ENCODE measurements at regions not wholly inside any gene's neighbourhood (a gene's known extent, or its start where the extent isn't known, plus 50 kb on each side); places are given as distances from the start of the nearest gene placed in this dataset.

GRCh38 chr12:114944736-114945135 lies 260.8 kb upstream of the TBX3 start:
- no peaks in the 10 kb centered on the region for H3K36me3 Mint-ChIP-seq
- ChIA-PET POLR2A (no interaction called here), CTCF (no interaction called here)
- no peaks in the 10 kb centered on the region for H3K9me3 Mint-ChIP-seq
- no peaks in the 10 kb centered on the region for H3K27me3 Mint-ChIP-seq
- intact Hi-C loops (cut with micrococcal nuclease): no loop called here
- H3K27ac Mint-ChIP-seq: no peak overlapping the region
- DNase-seq: no peak
- H3K4me3 Mint-ChIP-seq: no peak overlapping the region
- H3K4me1 Mint-ChIP-seq (ENCODE audit: low read depth): no peaks in the 10 kb centered on the region

- POLR2A ChIA-PET: no interaction called here
- H3K36me3 Mint-ChIP-seq: no peaks in the 10 kb centered on the region
- CTCF ChIA-PET: no interaction called here
These were observed 259.6 kb upstream of the TBX3 start for GRCh38 chr12:114943601-114944000.

GRCh38 chr12:114938487-114939210 lies 254.7 kb upstream of the TBX3 start:
- DNase-seq: no peak
- Mint-ChIP-seq H3K27ac (no peak overlapping the region), H3K27me3 (no peaks in the 10 kb centered on the region), H3K9me3 (peaks cover 6% of the 10 kb centered on the region), H3K4me1 (ENCODE audit: low read depth) (no peaks in the 10 kb centered on the region), H3K36me3 (no peaks in the 10 kb centered on the region), H3K4me3 (no peak overlapping the region)
- CTCF ChIA-PET: no interaction called here
- intact Hi-C loops (cut with micrococcal nuclease): no loop called here
- POLR2A ChIA-PET: no interaction called here

More at GRCh38 chr12:114943601-114944000, 259.6 kb upstream of the TBX3 start:
- intact Hi-C loops (cut with micrococcal nuclease): no loop called here
- H3K9me3 Mint-ChIP-seq: no peaks in the 10 kb centered on the region
- no peak for DNase-seq
- H3K4me1 Mint-ChIP-seq (ENCODE audit: low read depth): no peaks in the 10 kb centered on the region
- no peak overlapping the region for H3K4me3 Mint-ChIP-seq
- no peak overlapping the region for H3K27ac Mint-ChIP-seq
- H3K27me3 Mint-ChIP-seq: no peaks in the 10 kb centered on the region

GRCh38 chr12:114936148-114937079 lies 252.4 kb upstream of the TBX3 start:
- CTCF ChIA-PET: no interaction called here
- no peaks in the 10 kb centered on the region for H3K4me1 Mint-ChIP-seq (ENCODE audit: low read depth)

GRCh38 chr12:114935658-114936057 lies 251.7 kb upstream of the TBX3 start:
- POLR2A ChIA-PET: no interaction called here
- H3K36me3 Mint-ChIP-seq: no peaks in the 10 kb centered on the region
- no peak overlapping the region for H3K27ac Mint-ChIP-seq
- no peaks in the 10 kb centered on the region for H3K4me1 Mint-ChIP-seq (ENCODE audit: low read depth)
- CTCF ChIA-PET: no interaction called here
- H3K4me3 Mint-ChIP-seq: no peak overlapping the region
- H3K9me3 Mint-ChIP-seq: peaks cover 20% of the 10 kb centered on the region
- intact Hi-C loops (cut with micrococcal nuclease): no loop called here
- no peak for DNase-seq
- H3K27me3 Mint-ChIP-seq: no peaks in the 10 kb centered on the region

More at GRCh38 chr12:114936148-114937079, 252.4 kb upstream of the TBX3 start:
- H3K9me3 Mint-ChIP-seq: peaks cover 13% of the 10 kb centered on the region
- POLR2A ChIA-PET: no interaction called here
- no peak overlapping the region for H3K27ac Mint-ChIP-seq
- no peaks in the 10 kb centered on the region for H3K27me3 Mint-ChIP-seq
- DNase-seq: no peak
- H3K4me3 Mint-ChIP-seq: no peak overlapping the region
- no peaks in the 10 kb centered on the region for H3K36me3 Mint-ChIP-seq
- intact Hi-C loops (cut with micrococcal nuclease): no loop called here

- Mint-ChIP-seq H3K27ac (no peak overlapping the region), H3K4me3 (no peak overlapping the region), H3K27me3 (no peaks in the 10 kb centered on the region), H3K36me3 (no peaks in the 10 kb centered on the region), H3K4me1 (ENCODE audit: low read depth) (no peaks in the 10 kb centered on the region), H3K9me3 (peaks cover 27% of the 10 kb centered on the region)
- ChIA-PET CTCF (no interaction called here), POLR2A (no interaction called here)
- intact Hi-C loops (cut with micrococcal nuclease): no loop called here
- no peak for DNase-seq
These were observed 249.6 kb upstream of the TBX3 start for GRCh38 chr12:114933428-114934160.

GRCh38 chr12:114932806-114933205 lies 248.8 kb upstream of the TBX3 start:
- H3K4me1 Mint-ChIP-seq (ENCODE audit: low read depth): no peaks in the 10 kb centered on the region
- H3K4me3 Mint-ChIP-seq: no peak overlapping the region
- no peak overlapping the region for H3K27ac Mint-ChIP-seq
- no peaks in the 10 kb centered on the region for H3K27me3 Mint-ChIP-seq
- no peak for DNase-seq
- ChIA-PET POLR2A (no interaction called here), CTCF (no interaction called here)
- H3K36me3 Mint-ChIP-seq: no peaks in the 10 kb centered on the region
- intact Hi-C loops (cut with micrococcal nuclease): no loop called here
- peaks cover 24% of the 10 kb centered on the region for H3K9me3 Mint-ChIP-seq

- H3K9me3 Mint-ChIP-seq: peaks cover 21% of the 10 kb centered on the region
- intact Hi-C loops (cut with micrococcal nuclease): no loop called here
- ChIA-PET CTCF (no interaction called here), POLR2A (no interaction called here)
- H3K36me3 Mint-ChIP-seq: no peaks in the 10 kb centered on the region
- H3K27ac Mint-ChIP-seq: no peak overlapping the region
- no peaks in the 10 kb centered on the region for H3K4me1 Mint-ChIP-seq (ENCODE audit: low read depth)
- no peak overlapping the region for H3K4me3 Mint-ChIP-seq
- H3K27me3 Mint-ChIP-seq: no peaks in the 10 kb centered on the region
- DNase-seq: no peak
These were observed 247.1 kb upstream of the TBX3 start for GRCh38 chr12:114931025-114931424.

GRCh38 chr12:114926341-114926740 lies 242.4 kb upstream of the TBX3 start:
- intact Hi-C loops (cut with micrococcal nuclease): no loop called here
- Mint-ChIP-seq H3K9me3 (peaks cover 19% of the 10 kb centered on the region), H3K36me3 (no peaks in the 10 kb centered on the region), H3K4me3 (no peak overlapping the region), H3K4me1 (ENCODE audit: low read depth) (no peaks in the 10 kb centered on the region), H3K27me3 (no peaks in the 10 kb centered on the region), H3K27ac (no peak overlapping the region)
- ChIA-PET CTCF (no interaction called here), POLR2A (no interaction called here)
- no peak for DNase-seq

GRCh38 chr12:114924946-114925475 lies 241.0 kb upstream of the TBX3 start:
- H3K9me3 Mint-ChIP-seq: peaks cover 9% of the 10 kb centered on the region
- H3K4me3 Mint-ChIP-seq: no peak overlapping the region
- intact Hi-C loops (cut with micrococcal nuclease): no loop called here
- H3K27ac Mint-ChIP-seq: no peak overlapping the region
- POLR2A ChIA-PET: no interaction called here
- no peaks in the 10 kb centered on the region for H3K36me3 Mint-ChIP-seq
- CTCF ChIA-PET: no interaction called here
- no peak for DNase-seq
- H3K27me3 Mint-ChIP-seq: no peaks in the 10 kb centered on the region
- no peaks in the 10 kb centered on the region for H3K4me1 Mint-ChIP-seq (ENCODE audit: low read depth)

GRCh38 chr12:114921781-114922180 lies 237.8 kb upstream of the TBX3 start:
- Mint-ChIP-seq H3K4me3 (no peak overlapping the region), H3K36me3 (no peaks in the 10 kb centered on the region), H3K9me3 (peaks cover 14% of the 10 kb centered on the region), H3K4me1 (ENCODE audit: low read depth) (no peaks in the 10 kb centered on the region), H3K27ac (no peak overlapping the region), H3K27me3 (no peaks in the 10 kb centered on the region)
- ChIA-PET POLR2A (no interaction called here), CTCF (no interaction called here)
- DNase-seq: no peak
- intact Hi-C loops (cut with micrococcal nuclease): no loop called here

GRCh38 chr12:114920771-114921554 lies 237.0 kb upstream of the TBX3 start:
- Mint-ChIP-seq H3K4me3 (no peak overlapping the region), H3K27ac (no peak overlapping the region), H3K36me3 (no peaks in the 10 kb centered on the region), H3K27me3 (no peaks in the 10 kb centered on the region), H3K9me3 (peaks cover 14% of the 10 kb centered on the region), H3K4me1 (ENCODE audit: low read depth) (no peaks in the 10 kb centered on the region)
- ChIA-PET POLR2A (no interaction called here), CTCF (no interaction called here)
- DNase-seq: no peak
- intact Hi-C loops (cut with micrococcal nuclease): no loop called here
